Hypothalamus (tissue), 51 donors: ENCODE measurements at regions not wholly inside any gene's neighbourhood (a gene's known extent, or its start where the extent isn't known, plus 50 kb on each side); places are given as distances from the start of the nearest gene placed in this dataset.

Experiments used
- DNase-seq, 51 donors: peaks; one replicate each; lab custom pipeline; 2025; lab: John Stamatoyannopoulos, UW

DNA sequence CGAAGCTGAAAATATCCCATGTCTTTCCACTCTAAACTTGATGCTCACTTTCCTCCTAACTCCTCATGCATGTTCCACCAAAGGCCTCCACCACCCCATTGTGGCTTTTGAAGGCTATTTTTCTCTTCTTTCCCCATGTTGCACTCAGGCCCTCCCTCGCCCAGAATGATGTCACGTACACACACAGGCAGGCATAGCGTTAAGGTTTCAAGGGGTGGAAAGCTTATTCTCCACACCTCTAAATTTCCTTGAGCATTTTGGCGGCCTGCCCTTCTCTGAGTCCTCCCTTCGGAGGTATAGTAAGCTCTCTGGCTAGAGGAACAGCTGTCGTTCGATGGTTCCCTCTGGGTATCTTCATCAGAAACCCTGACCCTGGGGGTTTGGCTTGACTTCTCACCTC is 673.5 kb downstream of the ACTL7B start:
- no peak for DNase-seq

DNA sequence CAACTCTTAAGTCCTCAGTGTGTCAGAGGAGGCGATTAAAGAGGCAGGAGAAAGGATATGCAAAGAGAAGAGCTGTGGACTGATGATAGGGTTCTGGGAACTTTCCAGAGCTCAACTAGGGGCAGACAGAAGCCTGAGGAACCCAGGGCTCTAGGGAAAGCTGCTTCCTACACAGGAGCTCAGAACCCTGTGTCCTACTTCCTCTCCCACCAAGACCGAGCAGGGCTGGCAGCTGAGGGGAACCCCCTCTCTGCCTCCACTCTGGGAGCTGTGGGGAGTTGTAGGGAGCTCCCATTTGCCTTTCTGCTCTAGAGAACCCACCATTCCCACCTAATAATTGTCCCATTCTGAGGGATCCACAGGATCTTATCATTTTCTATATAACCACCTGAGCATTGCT is 674.3 kb downstream of the ACTL7B start:
- DNase-seq = peak in 1 of 51 donors; percentile 1

DNA sequence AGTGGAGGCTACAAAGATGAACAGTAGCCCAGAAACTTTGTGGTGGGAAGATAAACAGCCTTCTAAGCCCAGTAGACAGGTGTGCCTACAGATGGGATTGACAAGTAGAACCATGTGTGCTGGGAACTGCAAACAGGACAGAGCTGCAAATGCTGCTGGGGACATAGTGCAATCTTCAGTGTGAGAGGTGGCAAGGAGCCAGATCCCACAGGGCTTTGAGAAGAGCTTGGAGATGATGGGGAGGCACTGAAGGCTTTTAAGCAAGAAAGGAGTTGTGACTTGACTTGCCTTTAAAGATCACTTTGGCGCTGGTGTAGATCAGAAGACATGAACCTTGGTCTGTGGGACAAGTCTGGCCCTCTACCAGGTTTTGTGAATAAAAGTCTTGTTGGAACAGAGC is 675.2 kb downstream of the ACTL7B start:
- no peak for DNase-seq

DNA sequence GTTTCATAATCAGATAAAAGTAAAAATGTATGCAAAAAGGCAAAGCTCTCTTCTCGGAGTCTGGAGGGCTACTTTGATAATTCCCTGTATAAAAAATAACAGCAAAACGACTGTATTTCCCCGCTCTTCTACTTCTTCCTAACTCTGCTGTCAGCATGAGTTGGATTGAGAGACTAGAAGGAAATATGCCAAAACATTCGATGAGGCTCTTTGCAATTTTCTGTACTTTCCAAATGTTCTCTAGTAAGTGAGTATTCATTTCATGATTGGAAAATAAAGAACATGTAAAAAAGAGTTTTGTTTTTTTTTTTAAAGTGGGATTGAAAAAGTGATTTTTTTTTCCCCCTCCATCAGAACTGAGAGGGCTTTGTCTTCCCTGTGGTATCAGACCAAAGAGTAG is 677.5 kb downstream of the ACTL7B start:
- DNase-seq = no peak

DNA sequence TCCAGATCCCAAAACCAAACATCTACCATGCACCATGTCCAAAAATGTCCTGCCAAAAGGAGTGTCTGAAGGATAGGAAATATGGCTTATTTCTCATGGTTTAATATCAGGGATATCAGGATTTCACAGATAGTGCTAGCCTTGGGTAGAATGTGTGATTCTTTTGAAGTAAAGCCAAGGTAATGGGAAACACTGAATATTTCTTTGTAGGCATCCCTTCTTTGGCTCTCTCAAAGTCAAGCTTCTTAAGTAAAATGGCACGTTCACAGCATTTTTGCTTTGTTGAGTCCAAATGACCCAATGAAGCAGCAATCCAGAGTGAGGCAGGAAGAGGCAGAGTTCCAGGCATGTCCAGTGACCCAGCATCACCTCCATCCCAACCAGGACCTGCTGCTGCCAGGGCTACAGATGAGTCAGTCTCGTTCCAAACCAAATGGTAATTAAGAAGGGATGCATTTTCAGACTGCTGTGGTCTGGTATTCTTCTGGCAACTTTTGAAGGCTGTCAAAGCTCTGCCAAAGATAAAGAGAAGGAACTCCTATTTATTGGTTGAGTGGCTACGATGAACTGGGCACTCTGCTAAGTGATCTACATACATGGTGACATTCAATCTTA is 678.8 kb upstream of the KLF4 start:
- DNase-seq = no peak

DNA sequence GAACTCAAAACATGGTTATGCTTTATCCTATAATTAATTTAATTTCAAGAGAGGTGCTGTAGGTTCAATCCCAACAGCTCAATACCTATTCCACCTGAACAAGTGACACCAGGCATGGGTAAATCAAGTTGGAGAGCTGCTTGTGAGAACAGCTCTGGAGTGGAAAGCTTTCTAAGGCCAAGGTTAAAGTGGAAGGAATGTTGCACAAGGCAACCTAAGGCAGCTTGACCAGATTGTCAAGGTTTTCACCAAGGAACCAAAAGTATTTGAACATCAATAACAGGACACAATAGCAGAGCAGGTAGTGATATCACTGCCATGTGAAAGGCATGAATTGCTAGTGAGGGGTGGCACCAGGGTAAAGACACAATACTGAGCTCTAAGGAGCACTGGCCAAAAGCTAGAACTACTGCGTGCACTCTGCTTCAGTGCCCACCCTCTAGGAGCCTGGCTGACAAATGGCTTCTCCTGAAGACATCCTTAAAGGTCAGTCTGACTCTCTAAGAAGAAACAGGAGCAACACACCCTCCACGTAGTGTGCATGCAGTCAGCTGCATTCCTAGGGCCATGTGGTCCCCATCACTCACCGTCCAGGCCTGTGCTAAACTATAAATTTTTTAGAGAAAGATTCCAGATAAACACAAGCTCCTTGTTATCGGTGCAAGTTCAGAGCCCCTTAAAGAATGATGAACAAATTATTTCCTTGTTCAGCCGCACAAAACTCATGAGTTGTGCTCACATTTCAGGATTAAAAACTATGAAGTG is 677.7 kb upstream of the KLF4 start:
- DNase-seq = no peak

DNA sequence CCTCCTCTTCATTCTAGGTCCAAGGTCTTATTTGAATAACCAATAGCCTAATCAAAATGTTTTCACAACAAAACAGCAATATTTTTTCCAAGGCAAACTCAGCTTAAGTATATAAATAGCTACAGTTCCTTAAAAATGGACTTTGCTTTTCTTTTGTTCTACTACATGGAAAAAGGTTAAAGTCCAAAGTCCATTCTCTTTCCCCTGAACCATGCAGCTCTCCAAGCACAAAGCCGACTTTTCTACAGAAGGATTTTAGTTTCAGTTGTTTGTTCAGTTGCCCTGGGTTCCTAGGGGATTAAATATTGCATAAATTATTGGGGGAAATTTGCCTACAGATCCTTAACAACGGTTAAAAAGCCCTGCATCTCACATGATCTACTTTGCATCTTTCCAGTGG is 677.0 kb upstream of the KLF4 start:
- DNase-seq = no peak

DNA sequence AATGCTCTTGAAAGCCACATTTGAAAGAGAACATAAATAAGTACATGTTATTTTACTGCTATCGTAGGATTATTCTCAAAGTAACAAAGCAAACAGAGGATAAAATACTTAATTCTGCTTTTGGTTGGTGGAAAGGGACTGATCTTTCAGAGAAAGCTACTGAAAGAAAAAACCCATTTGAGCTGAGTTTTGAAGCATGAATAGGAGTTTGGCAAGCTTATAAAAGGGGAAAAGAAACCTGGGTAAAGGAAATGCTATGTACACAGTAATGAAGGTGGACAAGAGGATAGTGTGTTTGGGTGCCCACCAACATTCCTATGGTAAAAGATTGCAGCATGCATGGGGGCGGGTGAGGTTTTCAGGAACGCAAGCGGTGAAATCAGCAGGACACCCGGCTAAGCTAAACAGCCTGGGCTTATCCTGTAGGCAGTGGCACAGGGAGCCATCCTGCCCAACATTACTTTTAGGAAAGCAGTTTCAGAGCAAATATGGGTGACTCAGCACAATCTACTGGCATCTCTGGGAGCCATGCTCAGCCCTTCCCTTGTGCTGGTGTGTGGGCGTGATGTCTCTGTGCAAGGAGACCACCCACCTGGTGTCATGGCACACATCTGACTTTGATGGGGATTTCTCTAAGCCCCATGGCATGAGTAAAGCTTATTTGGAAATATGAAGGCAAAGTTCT is 673.9 kb upstream of the KLF4 start:
- DNase-seq = no peak

DNA sequence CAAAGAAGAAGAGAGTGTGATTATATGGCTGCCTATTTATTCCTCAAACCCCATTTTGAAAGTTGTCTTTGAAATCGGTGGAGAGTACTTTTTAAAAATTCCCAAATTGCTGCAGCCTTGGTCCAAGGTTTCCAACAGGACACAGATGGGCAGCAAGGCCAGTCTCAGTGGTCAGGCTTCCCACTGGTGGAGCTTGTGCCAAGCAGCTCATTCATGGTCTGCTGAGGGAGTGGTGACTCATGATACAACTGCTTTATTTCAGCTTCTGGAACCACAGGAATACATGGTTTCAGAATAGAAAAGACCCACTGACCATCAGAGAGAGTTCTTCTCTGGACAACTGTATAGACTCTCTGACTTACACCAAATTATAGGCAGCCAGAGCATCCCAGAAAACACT is 673.1 kb upstream of the KLF4 start:
- peak in 3 of 51 donors; percentile 3 to 36 (median 9) for DNase-seq

DNA sequence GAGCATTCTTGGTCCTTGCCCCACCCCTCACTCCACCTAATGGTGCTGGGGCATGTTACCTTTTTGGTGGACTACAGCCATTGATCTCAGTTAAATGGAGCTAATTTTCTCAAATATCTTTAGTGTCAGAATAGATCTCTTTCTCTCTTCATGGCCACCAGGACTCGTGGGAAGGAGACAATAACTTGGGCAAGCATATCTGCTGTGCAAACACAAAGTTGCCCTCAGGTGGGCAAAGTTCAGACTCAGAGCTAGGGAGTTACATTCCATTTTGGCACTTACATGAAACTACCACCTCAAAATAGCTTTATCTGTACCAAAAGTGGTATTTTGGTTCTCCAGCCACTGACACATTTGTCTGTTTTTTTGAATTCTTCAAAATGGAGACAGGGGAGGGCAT is 671.9 kb upstream of the KLF4 start:
- no peak for DNase-seq

DNA sequence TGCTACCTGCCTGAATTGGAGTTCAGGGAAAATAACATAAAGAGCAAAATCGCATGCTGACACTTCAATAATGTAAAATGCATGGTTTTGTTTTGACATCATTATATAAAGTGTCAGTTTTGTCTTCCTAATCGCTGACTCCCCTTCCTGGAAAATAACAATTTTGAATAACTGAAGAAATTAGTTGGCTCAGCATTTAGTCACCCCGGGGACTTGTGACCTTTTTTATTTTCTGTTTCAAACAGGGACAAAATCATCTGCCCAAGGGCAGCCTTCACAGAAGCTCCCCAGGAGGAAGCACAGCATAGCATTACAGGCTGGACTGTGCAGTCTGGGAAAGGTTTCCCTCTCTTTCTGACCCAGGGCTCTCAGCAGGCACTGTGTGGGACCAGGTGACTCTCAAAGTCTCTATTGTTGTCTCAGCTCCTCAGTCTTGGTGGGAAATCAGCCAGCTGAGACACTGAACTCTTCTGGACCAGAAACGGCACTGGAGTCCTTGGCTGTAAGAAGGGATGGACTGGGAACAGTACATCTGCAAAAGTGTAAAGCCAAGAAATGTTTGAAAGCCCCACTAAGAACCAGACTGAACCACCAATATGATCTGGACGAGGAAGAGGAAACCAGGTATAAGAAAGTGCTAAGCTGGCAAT is 671.3 kb upstream of the KLF4 start:
- DNase-seq = no peak

DNA sequence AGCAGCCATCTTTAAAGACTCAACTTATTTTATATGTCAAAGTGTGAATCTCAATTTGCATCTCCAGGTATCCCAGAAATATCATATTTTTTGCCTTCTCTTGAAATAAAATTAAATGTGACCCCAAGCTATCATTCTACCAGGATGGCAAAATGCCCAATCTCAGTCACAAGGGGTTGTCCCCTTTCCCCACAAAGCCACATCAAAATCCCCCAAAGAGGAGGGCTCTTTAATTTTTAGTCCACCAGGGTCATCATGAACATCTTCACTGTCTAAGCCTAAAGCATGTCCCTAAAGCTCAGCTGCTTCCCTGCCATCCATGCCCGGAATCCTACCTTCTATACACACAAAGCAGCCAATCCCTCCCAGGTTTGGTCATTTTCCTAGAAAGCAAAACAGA is 670.5 kb upstream of the KLF4 start:
- no peak for DNase-seq

DNA sequence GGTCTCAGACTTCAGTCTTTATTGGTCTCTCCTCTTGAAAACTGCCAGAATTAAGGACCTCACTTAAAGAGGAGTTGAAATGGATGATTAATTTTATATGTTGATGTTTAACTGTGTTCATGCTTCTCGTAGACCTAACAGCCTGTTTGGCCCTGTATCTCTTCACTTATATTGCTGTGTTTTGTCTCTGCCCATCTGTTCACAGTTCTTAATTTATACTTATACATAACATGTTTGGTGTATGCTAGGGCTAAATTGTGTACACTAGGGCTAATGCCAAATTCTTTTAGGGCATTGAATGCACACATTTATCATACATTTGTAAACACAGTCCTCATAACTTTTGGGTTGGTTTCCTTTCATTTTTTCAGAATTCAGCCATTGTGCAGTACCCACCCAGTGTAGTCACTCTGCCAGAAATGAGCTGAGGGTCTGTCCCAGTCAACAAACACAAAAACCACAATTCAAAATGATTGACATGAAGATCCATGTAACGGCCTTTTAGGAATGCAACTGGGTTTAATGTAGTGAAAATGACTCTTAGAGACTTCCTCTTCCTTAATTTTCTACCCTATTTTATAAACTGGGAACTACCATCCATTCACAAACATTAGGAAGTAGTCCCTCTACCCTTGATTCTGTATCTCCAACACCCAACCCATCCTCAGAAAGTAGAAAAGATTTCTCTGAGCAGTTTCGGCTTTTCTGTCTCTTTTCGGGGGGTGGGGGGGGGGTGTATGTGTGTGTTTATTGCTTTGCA is 668.8 kb upstream of the KLF4 start:
- DNase-seq = no peak

DNA sequence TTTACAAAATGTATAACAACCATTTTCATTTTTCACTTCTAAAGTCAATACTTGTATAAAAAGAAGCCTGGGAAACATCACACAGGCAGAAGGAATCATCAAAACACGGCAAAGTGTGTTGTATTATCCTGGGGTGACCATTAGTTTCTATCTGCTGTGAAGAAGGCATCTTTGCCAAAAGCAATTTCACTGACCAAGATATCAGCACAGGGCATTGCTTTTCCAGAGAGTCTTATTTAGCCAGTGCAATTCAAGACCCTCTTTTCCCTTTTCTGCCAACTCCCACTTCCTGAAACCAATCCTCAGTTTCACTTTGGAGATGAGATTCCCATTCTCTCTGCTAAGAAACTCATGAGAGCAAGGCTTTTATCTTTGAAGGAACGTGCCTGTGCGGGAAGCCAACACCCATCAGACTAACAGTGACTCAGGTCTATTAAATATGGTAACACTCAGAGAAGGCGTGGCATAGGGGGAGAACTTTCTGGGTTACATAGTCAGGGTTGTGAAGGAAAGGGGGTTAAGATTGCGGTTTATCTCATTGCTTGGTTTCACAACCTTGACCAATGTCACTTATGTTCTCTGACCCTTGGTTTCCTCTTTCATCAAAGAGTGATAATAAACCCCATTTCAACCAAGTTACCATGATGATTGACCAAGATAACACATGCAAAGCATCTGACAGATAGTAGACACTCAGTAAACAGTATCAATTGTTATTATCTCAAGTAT is 666.9 kb upstream of the KLF4 start:
- no peak for DNase-seq

DNA sequence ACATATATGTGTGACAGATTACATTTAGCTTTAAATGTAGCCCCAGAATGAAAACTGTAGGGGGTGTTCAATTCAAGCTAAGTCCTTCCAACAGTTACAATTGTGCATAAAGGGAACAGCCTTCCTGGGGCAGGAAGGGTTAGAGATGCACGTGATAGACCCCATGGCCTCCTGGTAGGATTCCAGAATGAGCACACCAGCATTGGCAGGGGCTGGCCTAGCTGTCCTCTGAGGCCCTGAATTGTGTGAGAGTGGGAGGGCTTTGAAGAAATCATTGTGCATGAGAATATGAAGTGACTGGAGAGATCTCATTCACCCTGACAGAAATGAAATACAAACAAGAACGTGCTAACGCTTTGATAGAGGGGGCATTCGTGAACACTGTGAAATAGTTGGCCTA is 663.8 kb upstream of the KLF4 start:
- DNase-seq = peak in 3 of 51 donors; percentile 3 to 12 (median 7)

DNA sequence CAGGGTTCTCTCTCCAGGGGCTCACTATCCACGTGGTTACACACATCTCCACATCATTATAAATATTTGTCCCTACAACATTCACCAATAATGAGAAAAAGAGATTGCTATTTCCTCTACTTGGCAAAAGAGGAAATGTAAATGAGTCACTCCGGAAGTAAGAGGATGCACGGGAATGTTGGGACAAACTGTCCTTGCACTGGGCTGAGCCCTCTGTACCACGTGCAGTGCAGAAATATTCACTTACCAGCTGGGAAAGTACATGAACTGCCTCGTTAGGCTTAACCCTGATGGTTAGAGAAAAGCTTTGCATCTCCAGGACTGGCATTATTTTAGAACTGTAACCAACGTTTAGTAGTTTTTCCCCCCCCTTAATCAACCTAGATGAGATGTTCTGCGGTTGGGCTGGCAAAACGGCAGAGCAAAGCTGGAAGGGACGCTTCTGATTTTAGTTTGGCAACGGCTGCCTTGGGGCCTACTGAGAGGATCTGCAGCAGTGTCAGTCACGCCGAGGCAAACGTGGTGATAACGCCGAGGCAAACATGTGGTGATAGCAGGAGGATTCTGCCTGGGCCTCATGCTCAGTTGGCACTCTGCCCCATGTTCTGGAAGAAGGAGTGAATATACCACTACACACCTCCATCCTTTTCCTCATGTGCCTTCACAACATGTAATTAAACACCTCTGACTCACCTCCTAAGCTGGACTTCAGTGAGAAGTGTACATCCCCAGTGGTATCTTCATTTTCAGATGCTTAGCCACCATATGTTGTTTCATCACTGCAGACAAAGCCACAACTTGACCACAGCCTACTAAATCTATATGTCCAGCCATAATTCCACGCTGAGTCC is 661.4 kb upstream of the KLF4 start:
- DNase-seq = no peak

DNA sequence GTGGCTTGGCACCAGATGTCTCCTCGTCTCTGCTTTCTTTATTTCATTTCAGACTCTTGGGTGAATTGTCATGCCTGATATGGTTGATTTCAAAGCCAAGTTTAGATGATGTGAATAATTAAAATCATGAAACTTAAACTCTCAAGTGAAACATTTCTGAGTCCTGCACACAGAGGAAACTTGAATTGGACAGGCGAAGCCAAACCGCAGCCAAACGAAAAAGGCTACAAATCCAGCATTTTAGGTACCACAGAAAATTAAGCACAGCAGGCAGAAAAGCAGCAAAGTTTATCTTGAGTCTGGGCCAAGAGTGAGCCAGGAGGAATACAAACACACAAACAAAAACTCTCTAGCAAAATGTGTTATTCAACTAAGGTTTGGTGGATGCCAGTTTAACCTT is 659.8 kb upstream of the KLF4 start:
- DNase-seq = no peak

DNA sequence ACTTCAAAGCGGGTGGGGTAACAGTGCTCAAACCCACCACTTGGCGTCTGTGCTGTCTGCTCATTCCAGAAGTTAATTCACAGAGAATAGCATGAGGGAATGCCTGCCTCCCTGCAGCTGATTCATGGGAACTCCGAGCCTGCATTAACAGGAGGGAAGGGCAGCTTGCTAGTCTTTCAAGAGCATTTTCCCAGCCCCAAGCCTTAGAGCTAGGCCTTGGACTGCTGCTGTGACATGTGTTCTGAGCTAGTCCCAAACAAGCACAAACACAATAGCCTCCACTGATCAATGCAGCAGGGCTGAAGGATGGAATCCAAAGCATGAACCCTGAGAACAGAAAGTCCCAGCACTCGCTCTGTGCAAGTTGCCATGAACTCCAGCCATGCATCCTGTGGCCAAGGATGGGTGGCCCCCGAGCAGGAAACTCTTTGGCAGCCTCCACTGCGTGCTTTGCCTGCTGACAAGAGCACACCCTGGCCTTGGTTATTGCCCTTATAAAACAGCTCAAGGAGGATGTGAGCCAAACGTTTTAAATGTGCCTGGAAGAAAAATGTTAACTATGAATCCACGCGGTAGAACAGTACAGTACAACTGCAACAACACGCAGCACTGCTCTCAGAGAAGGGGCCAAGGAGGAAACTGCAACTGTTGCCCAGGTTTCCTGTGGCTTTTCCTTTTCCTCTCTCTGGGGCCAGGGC is 653.1 kb upstream of the KLF4 start:
- DNase-seq = peak in 48 of 51 donors; percentile 4 to 90 (median 59)

DNA sequence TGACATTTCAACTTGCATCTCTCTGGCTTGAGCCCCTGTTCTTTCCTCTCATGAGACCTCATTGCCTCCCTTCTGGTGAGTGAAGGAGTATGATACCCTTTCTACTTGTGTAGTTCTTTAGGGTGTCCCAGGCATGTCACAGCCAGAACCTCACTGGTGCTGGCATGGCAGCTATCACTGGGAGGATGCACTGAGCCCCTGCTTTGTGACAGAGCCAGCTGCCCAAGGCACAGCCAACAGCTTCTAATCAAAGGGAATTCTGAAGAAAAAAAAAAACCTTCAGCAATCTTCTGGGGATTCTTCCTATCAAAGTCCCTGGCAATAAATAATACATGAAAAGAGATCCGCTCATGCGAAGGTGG is 652.6 kb upstream of the KLF4 start:
- no peak for DNase-seq
